ENCODE measurements at regions not wholly inside any gene's neighbourhood (a gene's known extent, or its start where the extent isn't known, plus 50 kb on each side); places are given as distances from the start of the nearest gene placed in this dataset.

DNA sequence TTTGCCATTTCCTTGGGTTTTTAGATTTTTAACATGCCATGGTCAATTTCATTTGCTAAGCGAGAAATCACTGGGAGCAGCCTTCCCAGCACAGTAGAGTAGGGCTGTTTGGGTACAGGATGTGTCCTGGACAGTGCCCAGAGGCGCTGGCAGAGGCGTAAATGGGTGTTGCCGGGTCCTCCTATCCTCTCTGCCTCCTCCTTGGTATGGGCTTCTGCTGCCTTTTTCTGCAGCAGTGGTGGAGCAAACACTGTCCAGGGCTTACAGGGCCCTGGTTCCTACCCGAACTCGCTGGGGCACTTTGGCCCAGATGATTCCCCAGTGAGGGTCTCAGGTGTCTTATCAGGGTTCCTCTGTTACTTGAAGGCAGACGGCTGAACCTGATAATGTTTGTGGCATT lies 298.3 kb downstream of the RPS24 start:
- H3K4me2 ChIP-seq (ENCODE audit: low read length): no peak overlapping the region
- no TSS peak for BruUV-seq (replicated peaks)
- no peaks in the 10 kb centered on the region for H3K36me3 ChIP-seq (ENCODE audit: control insufficient read depth in 1 of 2, insufficient read depth in 2 of 2, low read length in 2 of 2)
- no peaks in the 10 kb centered on the region for H3K9me2 ChIP-seq (ENCODE audit: insufficient read depth)
- no peak overlapping the region for H3K27ac ChIP-seq (ENCODE audit: low read depth, low read length)
- no peaks in the 10 kb centered on the region for H4K20me1 ChIP-seq (ENCODE audit: insufficient read depth)
- H3K4me1 ChIP-seq (ENCODE audit: control insufficient read depth in 1 of 2, insufficient read depth in 2 of 2, low read length in 2 of 2): no peaks in the 10 kb centered on the region
- H2AFZ ChIP-seq (ENCODE audit: low read depth, low read length, poor library complexity, severe bottlenecking): no peak overlapping the region
- RAD21 ChIA-PET (ENCODE audit: low non-redundant PET in 1 of 2, low total read pairs in 2 of 2, uncharacterized antibody in 2 of 2, unreplicated experiment in 2 of 2): no interaction called here
- POLR2A ChIA-PET: no interaction called here
- DNase-seq (ENCODE audit: low read depth, low spot score) (no peak), ATAC-seq (no peak)
- no peaks in the 10 kb centered on the region for H3K79me2 ChIP-seq (ENCODE audit: insufficient read depth, low read length)
- H3K9me3 ChIP-seq (ENCODE audit: control insufficient read depth in 1 of 2, insufficient read depth in 1 of 2, low read depth in 1 of 2, low read length in 2 of 2): peaks cover 0 to under 1% of the 10 kb centered on the region in 2 experiments; a peak in 1 of 4 replicates
- no peak overlapping the region for H3K4me3 ChIP-seq (replicated peaks in 1 of 2; ENCODE audit: low read depth in 1 of 2, low read length in 2 of 2)
- CTCF ChIA-PET: no interaction called here
- TF ChIP-seq, protein P1, sequence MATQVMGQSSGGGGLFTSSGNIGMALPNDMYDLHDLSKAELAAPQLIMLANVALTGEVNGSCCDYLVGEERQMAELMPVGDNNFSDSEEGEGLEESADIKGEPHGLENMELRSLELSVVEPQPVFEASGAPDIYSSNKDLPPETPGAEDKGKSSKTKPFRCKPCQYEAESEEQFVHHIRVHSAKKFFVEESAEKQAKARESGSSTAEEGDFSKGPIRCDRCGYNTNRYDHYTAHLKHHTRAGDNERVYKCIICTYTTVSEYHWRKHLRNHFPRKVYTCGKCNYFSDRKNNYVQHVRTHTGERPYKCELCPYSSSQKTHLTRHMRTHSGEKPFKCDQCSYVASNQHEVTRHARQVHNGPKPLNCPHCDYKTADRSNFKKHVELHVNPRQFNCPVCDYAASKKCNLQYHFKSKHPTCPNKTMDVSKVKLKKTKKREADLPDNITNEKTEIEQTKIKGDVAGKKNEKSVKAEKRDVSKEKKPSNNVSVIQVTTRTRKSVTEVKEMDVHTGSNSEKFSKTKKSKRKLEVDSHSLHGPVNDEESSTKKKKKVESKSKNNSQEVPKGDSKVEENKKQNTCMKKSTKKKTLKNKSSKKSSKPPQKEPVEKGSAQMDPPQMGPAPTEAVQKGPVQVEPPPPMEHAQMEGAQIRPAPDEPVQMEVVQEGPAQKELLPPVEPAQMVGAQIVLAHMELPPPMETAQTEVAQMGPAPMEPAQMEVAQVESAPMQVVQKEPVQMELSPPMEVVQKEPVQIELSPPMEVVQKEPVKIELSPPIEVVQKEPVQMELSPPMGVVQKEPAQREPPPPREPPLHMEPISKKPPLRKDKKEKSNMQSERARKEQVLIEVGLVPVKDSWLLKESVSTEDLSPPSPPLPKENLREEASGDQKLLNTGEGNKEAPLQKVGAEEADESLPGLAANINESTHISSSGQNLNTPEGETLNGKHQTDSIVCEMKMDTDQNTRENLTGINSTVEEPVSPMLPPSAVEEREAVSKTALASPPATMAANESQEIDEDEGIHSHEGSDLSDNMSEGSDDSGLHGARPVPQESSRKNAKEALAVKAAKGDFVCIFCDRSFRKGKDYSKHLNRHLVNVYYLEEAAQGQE (IDR thresholded peaks at IDR 0.05; ENCODE audit: low read depth): no peak
- TF ChIP-seq CBX3 (IDR thresholded peaks at IDR 0.05; ENCODE audit: low read depth) (no peak), EZH2 (IDR thresholded peaks at IDR 0.05) (no peak), ELF1 (IDR thresholded peaks at IDR 0.05; ENCODE audit: borderline replicate concordance, low read depth) (no peak), SIN3A (IDR thresholded peaks at IDR 0.05; ENCODE audit: low read depth) (no peak), ZFX (IDR thresholded peaks at IDR 0.05) (no peak), JUND (IDR thresholded peaks at IDR 0.05) (no peak), EGR1 (IDR thresholded peaks at IDR 0.05; ENCODE audit: low read depth) (no peak), TCF7L2 (IDR thresholded peaks at IDR 0.05; ENCODE audit: borderline replicate concordance, extremely low read depth, insufficient read depth, insufficient read length) (no peak), SRF (IDR thresholded peaks at IDR 0.05; ENCODE audit: low read depth) (no peak), EZH2phosphoT487 (IDR thresholded peaks at IDR 0.05; ENCODE audit: borderline replicate concordance) (no peak), YY1 (IDR thresholded peaks at IDR 0.05; ENCODE audit: extremely low read depth, insufficient replicate concordance, low read depth, low read length) (no peak), ZNF274 (IDR thresholded peaks at IDR 0.05; ENCODE audit: low read depth, low read length) (no peak)
- TF ChIP-seq, protein P2, sequence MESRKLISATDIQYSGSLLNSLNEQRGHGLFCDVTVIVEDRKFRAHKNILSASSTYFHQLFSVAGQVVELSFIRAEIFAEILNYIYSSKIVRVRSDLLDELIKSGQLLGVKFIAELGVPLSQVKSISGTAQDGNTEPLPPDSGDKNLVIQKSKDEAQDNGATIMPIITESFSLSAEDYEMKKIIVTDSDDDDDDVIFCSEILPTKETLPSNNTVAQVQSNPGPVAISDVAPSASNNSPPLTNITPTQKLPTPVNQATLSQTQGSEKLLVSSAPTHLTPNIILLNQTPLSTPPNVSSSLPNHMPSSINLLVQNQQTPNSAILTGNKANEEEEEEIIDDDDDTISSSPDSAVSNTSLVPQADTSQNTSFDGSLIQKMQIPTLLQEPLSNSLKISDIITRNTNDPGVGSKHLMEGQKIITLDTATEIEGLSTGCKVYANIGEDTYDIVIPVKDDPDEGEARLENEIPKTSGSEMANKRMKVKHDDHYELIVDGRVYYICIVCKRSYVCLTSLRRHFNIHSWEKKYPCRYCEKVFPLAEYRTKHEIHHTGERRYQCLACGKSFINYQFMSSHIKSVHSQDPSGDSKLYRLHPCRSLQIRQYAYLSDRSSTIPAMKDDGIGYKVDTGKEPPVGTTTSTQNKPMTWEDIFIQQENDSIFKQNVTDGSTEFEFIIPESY (IDR thresholded peaks at IDR 0.05; ENCODE audit: extremely low read depth, insufficient replicate concordance, low read length): no peak
- TF ChIP-seq, protein P3, sequence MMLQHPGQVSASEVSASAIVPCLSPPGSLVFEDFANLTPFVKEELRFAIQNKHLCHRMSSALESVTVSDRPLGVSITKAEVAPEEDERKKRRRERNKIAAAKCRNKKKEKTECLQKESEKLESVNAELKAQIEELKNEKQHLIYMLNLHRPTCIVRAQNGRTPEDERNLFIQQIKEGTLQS (IDR thresholded peaks at IDR 0.05): no peak
- TF ChIP-seq, protein P4, sequence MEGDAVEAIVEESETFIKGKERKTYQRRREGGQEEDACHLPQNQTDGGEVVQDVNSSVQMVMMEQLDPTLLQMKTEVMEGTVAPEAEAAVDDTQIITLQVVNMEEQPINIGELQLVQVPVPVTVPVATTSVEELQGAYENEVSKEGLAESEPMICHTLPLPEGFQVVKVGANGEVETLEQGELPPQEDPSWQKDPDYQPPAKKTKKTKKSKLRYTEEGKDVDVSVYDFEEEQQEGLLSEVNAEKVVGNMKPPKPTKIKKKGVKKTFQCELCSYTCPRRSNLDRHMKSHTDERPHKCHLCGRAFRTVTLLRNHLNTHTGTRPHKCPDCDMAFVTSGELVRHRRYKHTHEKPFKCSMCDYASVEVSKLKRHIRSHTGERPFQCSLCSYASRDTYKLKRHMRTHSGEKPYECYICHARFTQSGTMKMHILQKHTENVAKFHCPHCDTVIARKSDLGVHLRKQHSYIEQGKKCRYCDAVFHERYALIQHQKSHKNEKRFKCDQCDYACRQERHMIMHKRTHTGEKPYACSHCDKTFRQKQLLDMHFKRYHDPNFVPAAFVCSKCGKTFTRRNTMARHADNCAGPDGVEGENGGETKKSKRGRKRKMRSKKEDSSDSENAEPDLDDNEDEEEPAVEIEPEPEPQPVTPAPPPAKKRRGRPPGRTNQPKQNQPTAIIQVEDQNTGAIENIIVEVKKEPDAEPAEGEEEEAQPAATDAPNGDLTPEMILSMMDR (IDR thresholded peaks at IDR 0.05 in 2 of 3, conservative IDR thresholded peaks at IDR 0.05 in 1 of 3; ENCODE audit: borderline replicate concordance in 1 of 3, insufficient read depth in 1 of 3, low read depth in 2 of 3, low read length in 2 of 3): no peak
- TF ChIP-seq, protein P5, sequence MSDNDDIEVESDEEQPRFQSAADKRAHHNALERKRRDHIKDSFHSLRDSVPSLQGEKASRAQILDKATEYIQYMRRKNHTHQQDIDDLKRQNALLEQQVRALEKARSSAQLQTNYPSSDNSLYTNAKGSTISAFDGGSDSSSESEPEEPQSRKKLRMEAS (IDR thresholded peaks at IDR 0.05): no peak
- no peak overlapping the region for H3K9ac ChIP-seq (ENCODE audit: low read length)
- no peaks in the 10 kb centered on the region for H3K27me3 ChIP-seq (ENCODE audit: insufficient read depth, low read length)
- intact Hi-C loops (cut with micrococcal nuclease): no loop called here

Data from HCT116 (cell line).